ENCODE measurements at regions not wholly inside any gene's neighbourhood (a gene's known extent, or its start where the extent isn't known, plus 50 kb on each side); places are given as distances from the start of the nearest gene placed in this dataset.

- TF ChIP-seq, protein P1, sequence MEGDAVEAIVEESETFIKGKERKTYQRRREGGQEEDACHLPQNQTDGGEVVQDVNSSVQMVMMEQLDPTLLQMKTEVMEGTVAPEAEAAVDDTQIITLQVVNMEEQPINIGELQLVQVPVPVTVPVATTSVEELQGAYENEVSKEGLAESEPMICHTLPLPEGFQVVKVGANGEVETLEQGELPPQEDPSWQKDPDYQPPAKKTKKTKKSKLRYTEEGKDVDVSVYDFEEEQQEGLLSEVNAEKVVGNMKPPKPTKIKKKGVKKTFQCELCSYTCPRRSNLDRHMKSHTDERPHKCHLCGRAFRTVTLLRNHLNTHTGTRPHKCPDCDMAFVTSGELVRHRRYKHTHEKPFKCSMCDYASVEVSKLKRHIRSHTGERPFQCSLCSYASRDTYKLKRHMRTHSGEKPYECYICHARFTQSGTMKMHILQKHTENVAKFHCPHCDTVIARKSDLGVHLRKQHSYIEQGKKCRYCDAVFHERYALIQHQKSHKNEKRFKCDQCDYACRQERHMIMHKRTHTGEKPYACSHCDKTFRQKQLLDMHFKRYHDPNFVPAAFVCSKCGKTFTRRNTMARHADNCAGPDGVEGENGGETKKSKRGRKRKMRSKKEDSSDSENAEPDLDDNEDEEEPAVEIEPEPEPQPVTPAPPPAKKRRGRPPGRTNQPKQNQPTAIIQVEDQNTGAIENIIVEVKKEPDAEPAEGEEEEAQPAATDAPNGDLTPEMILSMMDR (IDR thresholded peaks at IDR 0.05; ENCODE audit: insufficient read depth, low read depth, low read length), result no peak
- no peak for TF ChIP-seq EZH2 (IDR thresholded peaks at IDR 0.05; ENCODE audit: insufficient read depth, low read length)
These were observed 172.4 kb upstream of the MPPED2 start for GRCh38 chr11:30758518-30758917.
